ENCODE measurements at regions not wholly inside any gene's neighbourhood (a gene's known extent, or its start where the extent isn't known, plus 50 kb on each side); places are given as distances from the start of the nearest gene placed in this dataset.

DNA sequence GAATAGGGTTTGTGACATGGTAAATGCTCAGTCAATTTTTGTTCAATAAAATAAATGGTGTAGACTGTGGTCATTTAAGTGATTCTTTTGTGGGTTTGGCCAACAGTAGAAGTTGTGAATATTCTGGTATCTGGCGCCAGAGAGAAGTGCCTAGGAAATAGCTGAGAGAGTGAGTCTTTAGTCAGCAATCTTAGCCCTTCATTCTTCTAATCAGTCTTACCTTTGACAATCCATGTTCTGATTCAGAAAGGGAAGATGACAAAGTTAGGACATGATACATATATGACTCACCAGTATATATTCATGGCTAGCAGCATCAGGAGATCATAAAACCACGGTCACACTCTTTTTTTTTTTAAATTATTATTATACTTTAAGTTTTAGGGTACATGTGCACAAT, 141.8 kb upstream of the PCDH18 start:
- TF ChIP-seq, protein P1, sequence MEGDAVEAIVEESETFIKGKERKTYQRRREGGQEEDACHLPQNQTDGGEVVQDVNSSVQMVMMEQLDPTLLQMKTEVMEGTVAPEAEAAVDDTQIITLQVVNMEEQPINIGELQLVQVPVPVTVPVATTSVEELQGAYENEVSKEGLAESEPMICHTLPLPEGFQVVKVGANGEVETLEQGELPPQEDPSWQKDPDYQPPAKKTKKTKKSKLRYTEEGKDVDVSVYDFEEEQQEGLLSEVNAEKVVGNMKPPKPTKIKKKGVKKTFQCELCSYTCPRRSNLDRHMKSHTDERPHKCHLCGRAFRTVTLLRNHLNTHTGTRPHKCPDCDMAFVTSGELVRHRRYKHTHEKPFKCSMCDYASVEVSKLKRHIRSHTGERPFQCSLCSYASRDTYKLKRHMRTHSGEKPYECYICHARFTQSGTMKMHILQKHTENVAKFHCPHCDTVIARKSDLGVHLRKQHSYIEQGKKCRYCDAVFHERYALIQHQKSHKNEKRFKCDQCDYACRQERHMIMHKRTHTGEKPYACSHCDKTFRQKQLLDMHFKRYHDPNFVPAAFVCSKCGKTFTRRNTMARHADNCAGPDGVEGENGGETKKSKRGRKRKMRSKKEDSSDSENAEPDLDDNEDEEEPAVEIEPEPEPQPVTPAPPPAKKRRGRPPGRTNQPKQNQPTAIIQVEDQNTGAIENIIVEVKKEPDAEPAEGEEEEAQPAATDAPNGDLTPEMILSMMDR (IDR thresholded peaks at IDR 0.05): no peak
- TF ChIP-seq POLR2A (IDR thresholded peaks at IDR 0.05) (no peak), EP300 (IDR thresholded peaks at IDR 0.05) (no peak), POLR2AphosphoS5 (IDR thresholded peaks at IDR 0.05) (no peak)

Data from upper lobe of left lung (tissue), 4 donors.